Spleen (tissue), 7 donors: ENCODE measurements at regions not wholly inside any gene's neighbourhood (a gene's known extent, or its start where the extent isn't known, plus 50 kb on each side); places are given as distances from the start of the nearest gene placed in this dataset.

Experiments used
- POLR2AphosphoS5 ChIP-seq, 3 donors: sonication (generic); formaldehyde crosslinking; IDR thresholded peaks; one replicate each; pipeline ENCODE4 v1.5.1; 2017; ENCODE audit warnings: antibody characterized with exemption in 3 of 3
- TF ChIP-seq, protein P1 (sequence below), 11 experiments: fragments of 200-600 bp in 7 of 11; fragments of 450-650 bp in 4 of 11; sonication (generic) in 4 of 11; IDR thresholded peaks in 8 of 11; conservative IDR thresholded peaks in 3 of 11; 1 replicate in 7 of 11; 2 replicates in 4 of 11; pipeline versions ENCODE4 v1.4.0 to v1.8.0; 2016 to 2021; ENCODE audit warnings: antibody characterized with exemption in 11 of 11, inconsistent platforms in 4 of 11, mild to moderate bottlenecking in 1 of 11
- donor health status: DM: no; HTN: no; CAD: no; lungs with moderate emphysema.
- donor health status: DM: no; HTN: no; CAD: no.
- donor health status: DM: no; HTN: no; CAD: no.

GRCh38 chr13:106213028-106213757, 322.3 kb downstream of the EFNB2 start:
- TF ChIP-seq, protein P1, sequence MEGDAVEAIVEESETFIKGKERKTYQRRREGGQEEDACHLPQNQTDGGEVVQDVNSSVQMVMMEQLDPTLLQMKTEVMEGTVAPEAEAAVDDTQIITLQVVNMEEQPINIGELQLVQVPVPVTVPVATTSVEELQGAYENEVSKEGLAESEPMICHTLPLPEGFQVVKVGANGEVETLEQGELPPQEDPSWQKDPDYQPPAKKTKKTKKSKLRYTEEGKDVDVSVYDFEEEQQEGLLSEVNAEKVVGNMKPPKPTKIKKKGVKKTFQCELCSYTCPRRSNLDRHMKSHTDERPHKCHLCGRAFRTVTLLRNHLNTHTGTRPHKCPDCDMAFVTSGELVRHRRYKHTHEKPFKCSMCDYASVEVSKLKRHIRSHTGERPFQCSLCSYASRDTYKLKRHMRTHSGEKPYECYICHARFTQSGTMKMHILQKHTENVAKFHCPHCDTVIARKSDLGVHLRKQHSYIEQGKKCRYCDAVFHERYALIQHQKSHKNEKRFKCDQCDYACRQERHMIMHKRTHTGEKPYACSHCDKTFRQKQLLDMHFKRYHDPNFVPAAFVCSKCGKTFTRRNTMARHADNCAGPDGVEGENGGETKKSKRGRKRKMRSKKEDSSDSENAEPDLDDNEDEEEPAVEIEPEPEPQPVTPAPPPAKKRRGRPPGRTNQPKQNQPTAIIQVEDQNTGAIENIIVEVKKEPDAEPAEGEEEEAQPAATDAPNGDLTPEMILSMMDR (IDR thresholded peaks at IDR 0.05 in 8 of 11, conservative IDR thresholded peaks at IDR 0.05 in 3 of 11), result no peak
- TF ChIP-seq POLR2AphosphoS5 (IDR thresholded peaks at IDR 0.05), result no peak
